ENCODE measurements at regions not wholly inside any gene's neighbourhood (a gene's known extent, or its start where the extent isn't known, plus 50 kb on each side); places are given as distances from the start of the nearest gene placed in this dataset.

GRCh38 chr5:124056326-124056990 lies 544.5 kb downstream of the CSNK1G3 start:
- DNase-seq (ENCODE audit: low read depth, low spot score) (no peak), ATAC-seq (no peak)
- H3K9me3 ChIP-seq (ENCODE audit: control insufficient read depth in 1 of 2, insufficient read depth in 1 of 2, low read depth in 1 of 2, low read length in 2 of 2): no peaks in the 10 kb centered on the region
- H3K9ac ChIP-seq (ENCODE audit: low read length): no peak overlapping the region
- no peaks in the 10 kb centered on the region for H3K27me3 ChIP-seq (ENCODE audit: insufficient read depth, low read length)
- no peak overlapping the region for H3K27ac ChIP-seq (ENCODE audit: low read depth, low read length)
- H3K36me3 ChIP-seq (ENCODE audit: control insufficient read depth in 1 of 2, insufficient read depth in 2 of 2, low read length in 2 of 2): no peaks in the 10 kb centered on the region
- no peak overlapping the region for H3K4me2 ChIP-seq (ENCODE audit: low read length)
- POLR2A ChIA-PET: no interaction called here
- no peak overlapping the region for H3K4me3 ChIP-seq (replicated peaks in 1 of 2; ENCODE audit: low read depth in 1 of 2, low read length in 2 of 2)
- no TSS peak for BruUV-seq (replicated peaks)
- H3K79me2 ChIP-seq (ENCODE audit: insufficient read depth, low read length): no peaks in the 10 kb centered on the region
- H3K4me1 ChIP-seq (ENCODE audit: control insufficient read depth in 1 of 2, insufficient read depth in 2 of 2, low read length in 2 of 2): 0 out of 4 replicates have a peak, but pooled peaks cover 0 to 5% of the 10 kb centered on the region in 2 experiments
- no peaks in the 10 kb centered on the region for H3K9me2 ChIP-seq (ENCODE audit: insufficient read depth)
- intact Hi-C loops (cut with micrococcal nuclease): no loop called here
- TF ChIP-seq YY1 (IDR thresholded peaks at IDR 0.05; ENCODE audit: extremely low read depth, insufficient replicate concordance, low read depth, low read length) (no peak), TCF7L2 (IDR thresholded peaks at IDR 0.05; ENCODE audit: borderline replicate concordance, extremely low read depth, insufficient read depth, insufficient read length) (no peak), EZH2phosphoT487 (IDR thresholded peaks at IDR 0.05; ENCODE audit: borderline replicate concordance) (no peak), POLR2AphosphoS5 (IDR thresholded peaks at IDR 0.05; ENCODE audit: low read depth, low read length) (no peak), MAX (IDR thresholded peaks at IDR 0.05) (no peak), CBX3 (IDR thresholded peaks at IDR 0.05; ENCODE audit: low read depth) (no peak), CEBPB (IDR thresholded peaks at IDR 0.05; ENCODE audit: low read depth) (no peak)
- H4K20me1 ChIP-seq (ENCODE audit: insufficient read depth): no peaks in the 10 kb centered on the region
- RAD21 ChIA-PET (ENCODE audit: low non-redundant PET in 1 of 2, low total read pairs in 2 of 2, uncharacterized antibody in 2 of 2, unreplicated experiment in 2 of 2): no interaction called here
- H2AFZ ChIP-seq (ENCODE audit: low read depth, low read length, poor library complexity, severe bottlenecking): no peak overlapping the region
- CTCF ChIA-PET: no interaction called here

GRCh38 chr5:124055751-124056150 lies 543.8 kb downstream of the CSNK1G3 start:
- ChIA-PET POLR2A (no interaction called here), RAD21 (ENCODE audit: low non-redundant PET in 1 of 2, low total read pairs in 2 of 2, uncharacterized antibody in 2 of 2, unreplicated experiment in 2 of 2) (no interaction called here), CTCF (no interaction called here)
- DNase-seq (ENCODE audit: low read depth, low spot score) (no peak), ATAC-seq (no peak)
- Histone ChIP-seq H2AFZ (ENCODE audit: low read depth, low read length, poor library complexity, severe bottlenecking) (no peak overlapping the region), H3K4me1 (ENCODE audit: control insufficient read depth in 1 of 2, insufficient read depth in 2 of 2, low read length in 2 of 2) (0 out of 4 replicates have a peak, but pooled peaks cover 0 to 5% of the 10 kb centered on the region in 2 experiments), H4K20me1 (ENCODE audit: insufficient read depth) (no peaks in the 10 kb centered on the region), H3K36me3 (ENCODE audit: control insufficient read depth in 1 of 2, insufficient read depth in 2 of 2, low read length in 2 of 2) (no peaks in the 10 kb centered on the region), H3K9ac (ENCODE audit: low read length) (no peak overlapping the region), H3K27me3 (ENCODE audit: insufficient read depth, low read length) (no peaks in the 10 kb centered on the region), H3K4me3 (replicated peaks in 1 of 2; ENCODE audit: low read depth in 1 of 2, low read length in 2 of 2) (no peak overlapping the region), H3K9me2 (ENCODE audit: insufficient read depth) (no peaks in the 10 kb centered on the region), H3K27ac (ENCODE audit: low read depth, low read length) (no peak overlapping the region), H3K9me3 (ENCODE audit: control insufficient read depth in 1 of 2, insufficient read depth in 1 of 2, low read depth in 1 of 2, low read length in 2 of 2) (no peaks in the 10 kb centered on the region), H3K79me2 (ENCODE audit: insufficient read depth, low read length) (no peaks in the 10 kb centered on the region), H3K4me2 (ENCODE audit: low read length) (no peak overlapping the region)
- BruUV-seq (replicated peaks): no TSS peak
- intact Hi-C loops (cut with micrococcal nuclease): no loop called here
- TF ChIP-seq POLR2AphosphoS5 (IDR thresholded peaks at IDR 0.05; ENCODE audit: low read depth, low read length) (no peak), TCF7L2 (IDR thresholded peaks at IDR 0.05; ENCODE audit: borderline replicate concordance, extremely low read depth, insufficient read depth, insufficient read length) (no peak), EGR1 (IDR thresholded peaks at IDR 0.05; ENCODE audit: low read depth) (no peak), SP1 (IDR thresholded peaks at IDR 0.05; ENCODE audit: low read depth) (no peak), CEBPB (IDR thresholded peaks at IDR 0.05; ENCODE audit: low read depth) (no peak), JUND (IDR thresholded peaks at IDR 0.05) (no peak), YY1 (IDR thresholded peaks at IDR 0.05; ENCODE audit: extremely low read depth, insufficient replicate concordance, low read depth, low read length) (no peak), ELF1 (IDR thresholded peaks at IDR 0.05; ENCODE audit: borderline replicate concordance, low read depth) (no peak), ZNF274 (IDR thresholded peaks at IDR 0.05; ENCODE audit: low read depth, low read length) (no peak)

All from HCT116 (cell line).